Thymus (tissue), 11 donors: ENCODE measurements at regions not wholly inside any gene's neighbourhood (a gene's known extent, or its start where the extent isn't known, plus 50 kb on each side); places are given as distances from the start of the nearest gene placed in this dataset.

Source experiments
- DNase-seq, 9 donors: peaks; one replicate each; pipeline ENCODE4 v3.0.0-alpha.2; 2013; ENCODE audit warnings: low spot score in 9 of 9, low read depth in 6 of 9, missing footprints in 1 of 9
- H3K27ac ChIP-seq, 2 donors: one replicate each; pipeline ENCODE4 v1.5.1; 2013; ENCODE audit warnings: control low read depth in 1 of 2, low read depth in 1 of 2, low read length in 1 of 2, mild to moderate bottlenecking in 1 of 2, moderate library complexity in 1 of 2
- H3K27me3 ChIP-seq, 2 donors: one replicate each; pipeline ENCODE4 v1.5.1; 2013; ENCODE audit warnings: low read length in 1 of 2; ENCODE audit not compliant: control insufficient read depth in 2 of 2, insufficient read depth in 1 of 2
- H3K36me3 ChIP-seq, 2 donors: one replicate each; pipeline ENCODE4 v1.5.1; 2013; ENCODE audit warnings: low read length in 1 of 2, mild to moderate bottlenecking in 1 of 2, moderate library complexity in 1 of 2; ENCODE audit not compliant: control insufficient read depth in 2 of 2, insufficient read depth in 2 of 2
- H3K4me1 ChIP-seq, 2 donors: one replicate each; pipeline ENCODE4 v1.5.1; 2013; ENCODE audit warnings: low read length in 2 of 2; ENCODE audit not compliant: control insufficient read depth in 2 of 2, insufficient read depth in 2 of 2
- H3K4me3 ChIP-seq, 2 donors: one replicate each; pipeline ENCODE4 v1.5.1; 2013; ENCODE audit warnings: low read length in 2 of 2, control low read depth in 1 of 2, mild to moderate bottlenecking in 1 of 2
- H3K9me3 ChIP-seq, 2 donors: one replicate each; pipeline ENCODE4 v1.5.1; 2013; ENCODE audit warnings: low read length in 1 of 2, mild to moderate bottlenecking in 1 of 2; ENCODE audit not compliant: control insufficient read depth in 2 of 2, insufficient read depth in 1 of 2
- whole genome bisulfite sequencing: extraction: QIAGEN DNeasy Blood & Tissue Kit; methylation state at CpG from one replicate; pipeline ENCODE4 v1.1.7; 2013; 5-methylcytosine and 5-hydroxymethylcytosine counted together
- donor health status: healthy.

- Histone ChIP-seq H3K9me3 (no peaks in the 10 kb centered on the region), H3K4me1 (no peaks in the 10 kb centered on the region), H3K27ac (no peak overlapping the region), H3K36me3 (no peaks in the 10 kb centered on the region), H3K27me3 (no peaks in the 10 kb centered on the region), H3K4me3 (no peak overlapping the region)
- DNase-seq: no peak
- 95% methylated on average over 4 of the region's 4 CpGs for WGBS
Observed at GRCh38 chr1:58405660-58406059, 140.9 kb downstream of the OMA1 start.

- Histone ChIP-seq H3K36me3 (no peaks in the 10 kb centered on the region), H3K9me3 (no peaks in the 10 kb centered on the region), H3K4me3 (no peak overlapping the region), H3K4me1 (no peaks in the 10 kb centered on the region), H3K27me3 (no peaks in the 10 kb centered on the region), H3K27ac (no peak overlapping the region)
- WGBS: 90% methylated on average over 1 of the region's 1 CpG
- DNase-seq: no peak
Observed at GRCh38 chr1:58403894-58404293, 142.6 kb downstream of the OMA1 start.

GRCh38 chr1:58402444-58402843 is 144.1 kb downstream of the OMA1 start:
- no peak overlapping the region for H3K27ac ChIP-seq
- no peak overlapping the region for H3K4me3 ChIP-seq
- 81% methylated on average over 6 of the region's 6 CpGs for WGBS
- no peaks in the 10 kb centered on the region for H3K9me3 ChIP-seq
- DNase-seq: no peak
- no peaks in the 10 kb centered on the region for H3K27me3 ChIP-seq
- no peaks in the 10 kb centered on the region for H3K4me1 ChIP-seq
- H3K36me3 ChIP-seq: no peaks in the 10 kb centered on the region

- DNase-seq: no peak
- Histone ChIP-seq H3K9me3 (no peaks in the 10 kb centered on the region), H3K4me1 (no peaks in the 10 kb centered on the region), H3K4me3 (no peak overlapping the region), H3K27me3 (no peaks in the 10 kb centered on the region), H3K27ac (no peak overlapping the region), H3K36me3 (no peaks in the 10 kb centered on the region)
- WGBS: 94% methylated on average over 6 of the region's 6 CpGs
Observed at GRCh38 chr1:58401991-58402390, 144.5 kb downstream of the OMA1 start.

- WGBS: 94% methylated on average over 3 of the region's 3 CpGs
- no peaks in the 10 kb centered on the region for H3K4me1 ChIP-seq
- no peak for DNase-seq
Observed at GRCh38 chr1:58399176-58399575, 147.3 kb downstream of the OMA1 start.

GRCh38 chr1:58398714-58399113 is 147.8 kb downstream of the OMA1 start:
- Histone ChIP-seq H3K27ac (no peak overlapping the region), H3K27me3 (no peaks in the 10 kb centered on the region), H3K4me1 (no peaks in the 10 kb centered on the region), H3K36me3 (no peaks in the 10 kb centered on the region), H3K9me3 (no peaks in the 10 kb centered on the region), H3K4me3 (no peak overlapping the region)
- DNase-seq: no peak
- 98% methylated on average over 1 of the region's 1 CpG for WGBS

More at GRCh38 chr1:58399176-58399575, 147.3 kb downstream of the OMA1 start:
- no peaks in the 10 kb centered on the region for H3K36me3 ChIP-seq
- no peak overlapping the region for H3K4me3 ChIP-seq
- no peak overlapping the region for H3K27ac ChIP-seq
- no peaks in the 10 kb centered on the region for H3K27me3 ChIP-seq
- no peaks in the 10 kb centered on the region for H3K9me3 ChIP-seq

- Histone ChIP-seq H3K4me3 (no peak overlapping the region), H3K27me3 (no peaks in the 10 kb centered on the region), H3K27ac (no peak overlapping the region), H3K4me1 (peaks cover 0 to 4% of the 10 kb centered on the region in 2 donors), H3K9me3 (no peaks in the 10 kb centered on the region), H3K36me3 (no peaks in the 10 kb centered on the region)
- 91% methylated on average over 9 of the region's 9 CpGs for WGBS
- DNase-seq: no peak
Observed at GRCh38 chr1:58397187-58397820, 149.2 kb downstream of the OMA1 start.

- WGBS: 91% methylated on average over 6 of the region's 6 CpGs
- DNase-seq: no peak
Observed at GRCh38 chr1:58396150-58396549, 150.4 kb downstream of the OMA1 start.

GRCh38 chr1:58395355-58395754 is 151.2 kb downstream of the OMA1 start:
- DNase-seq: no peak
- Histone ChIP-seq H3K4me1 (peaks cover 0 to 8% of the 10 kb centered on the region in 2 donors), H3K27ac (no peak overlapping the region), H3K27me3 (no peaks in the 10 kb centered on the region), H3K4me3 (no peak overlapping the region), H3K36me3 (no peaks in the 10 kb centered on the region), H3K9me3 (no peaks in the 10 kb centered on the region)
- 80% methylated on average over 2 of the region's 2 CpGs for WGBS

More at GRCh38 chr1:58396150-58396549, 150.4 kb downstream of the OMA1 start:
- Histone ChIP-seq H3K4me3 (no peak overlapping the region), H3K27me3 (no peaks in the 10 kb centered on the region), H3K9me3 (no peaks in the 10 kb centered on the region), H3K27ac (no peak overlapping the region), H3K4me1 (peaks cover 0 to 7% of the 10 kb centered on the region in 2 donors), H3K36me3 (no peaks in the 10 kb centered on the region)
